ENCODE measurements at regions not wholly inside any gene's neighbourhood (a gene's known extent, or its start where the extent isn't known, plus 50 kb on each side); places are given as distances from the start of the nearest gene placed in this dataset.

DNA sequence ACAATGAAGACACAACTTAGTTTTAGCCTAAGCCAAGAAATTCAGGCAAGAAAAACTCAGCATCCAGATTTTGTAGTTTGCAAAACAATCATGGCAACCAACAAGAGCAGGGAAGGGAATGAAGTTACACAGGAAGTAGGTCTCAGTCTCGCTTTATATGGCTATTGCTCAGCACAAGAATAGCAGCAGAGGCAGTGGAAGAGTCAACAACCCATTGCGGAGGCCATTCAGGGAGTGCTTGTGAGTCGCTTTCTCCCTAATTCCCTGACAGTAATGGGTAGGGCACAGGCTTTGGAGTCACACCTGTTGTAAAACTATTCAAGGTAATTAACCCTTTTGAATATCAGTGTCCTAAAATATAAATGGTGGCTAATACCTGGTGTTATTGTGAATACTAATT lies 238.5 kb downstream of the HDGFL1 start:
- TF ChIP-seq POLR2AphosphoS5 (IDR thresholded peaks at IDR 0.05), result no peak
- no peak for TF ChIP-seq CTCF (IDR thresholded peaks at IDR 0.05)

Measured in sigmoid colon (tissue), 4 donors.